Activated CD4-positive, alpha-beta T cell treated with anti-CD3 and anti-CD28 coated beads, Interleukin-2, amount 10 ng/mL, durations not matched to agents 7 days and 5 days (primary cell): ENCODE measurements at regions not wholly inside any gene's neighbourhood (a gene's known extent, or its start where the extent isn't known, plus 50 kb on each side); places are given as distances from the start of the nearest gene placed in this dataset.
"Not testable (repeated sequence)": the region's sequence is repeated elsewhere in the genome, so short reads cannot be mapped to it uniquely, and the experiment has no call there.

Experiments
- CTCF ChIA-PET: fragments of 350-600 bp; sonication (Branson Sonifier 250); formaldehyde crosslinking; loops from one replicate; lab custom pipeline; 2021; ENCODE audit warnings: antibody characterized with exemption; lab: Charles Lee
- POLR2A ChIA-PET: fragments of 350-600 bp; sonication (Branson Sonifier 250); formaldehyde crosslinking; loops from one replicate; lab custom pipeline; 2021; ENCODE audit warnings: antibody characterized with exemption; lab: Charles Lee
- DNase-seq: peaks from one replicate; pipeline ENCODE4 v3.0.0-alpha.2; 2020
- H3K27ac Mint-ChIP-seq: one replicate; pipeline ENCODE4 v1.8.0; 2021; ENCODE audit warnings: mild to moderate bottlenecking, moderate library complexity, mixed read lengths
- H3K27me3 Mint-ChIP-seq: one replicate; pipeline ENCODE4 v1.8.0; 2021; ENCODE audit warnings: mixed read lengths
- H3K36me3 Mint-ChIP-seq: one replicate; pipeline ENCODE4 v1.8.0; 2021; ENCODE audit warnings: low read depth, mixed read lengths
- H3K4me1 Mint-ChIP-seq: one replicate; pipeline ENCODE4 v1.8.0; 2021; ENCODE audit warnings: mixed read lengths
- H3K4me3 Mint-ChIP-seq: one replicate; pipeline ENCODE4 v1.8.0; 2021; ENCODE audit warnings: mild to moderate bottlenecking, moderate library complexity, mixed read lengths
- H3K9me3 Mint-ChIP-seq: one replicate; pipeline ENCODE4 v1.8.0; 2021; ENCODE audit warnings: mixed read lengths

DNA sequence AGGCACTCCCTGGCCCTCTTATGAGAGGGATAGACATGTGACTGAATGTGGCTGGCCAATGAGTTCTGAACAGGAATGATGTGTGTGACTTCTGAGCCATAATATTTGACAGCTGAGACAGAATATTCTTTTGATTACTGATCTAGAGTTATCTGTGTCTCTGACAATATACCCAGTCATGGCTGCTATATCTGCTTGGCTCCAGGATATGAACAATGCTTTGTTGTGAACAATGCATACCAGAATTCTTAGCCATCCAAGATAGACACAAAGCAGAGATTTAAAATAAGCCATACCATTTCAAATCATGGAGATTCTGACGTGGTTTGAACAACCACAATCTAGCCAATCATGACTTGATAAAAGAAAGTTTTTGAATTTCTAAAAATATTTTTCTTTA is 840.3 kb upstream of the SEMA6A start:
- ChIA-PET CTCF (no interaction called here), POLR2A (no interaction called here)
- no peak for DNase-seq
- no peaks in the 10 kb centered on the region for H3K27me3 Mint-ChIP-seq
- H3K36me3 Mint-ChIP-seq = no peaks in the 10 kb centered on the region
- peaks cover 1% of the 10 kb centered on the region for H3K9me3 Mint-ChIP-seq
- no peaks in the 10 kb centered on the region for H3K4me1 Mint-ChIP-seq
- H3K27ac Mint-ChIP-seq = no peak overlapping the region
- no peak overlapping the region for H3K4me3 Mint-ChIP-seq

DNA sequence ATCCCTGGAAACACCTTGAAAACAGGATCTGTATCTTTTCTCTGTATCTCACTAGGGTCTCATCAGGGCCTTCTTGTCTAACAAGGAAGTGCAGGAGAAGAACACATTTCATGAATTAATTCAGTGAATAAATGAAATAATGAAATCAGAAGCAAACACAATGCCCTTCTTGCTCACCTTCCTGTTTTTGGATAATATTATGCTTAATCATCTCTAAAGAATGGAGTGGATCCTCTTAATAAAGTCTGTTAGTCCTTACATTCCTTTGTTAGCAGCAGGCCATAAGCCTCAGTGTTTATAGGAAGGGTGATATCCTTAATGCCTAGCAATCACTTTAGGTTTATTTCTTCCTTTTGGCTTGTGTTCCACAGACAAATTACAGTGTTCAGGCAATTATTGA is 837.1 kb upstream of the SEMA6A start:
- CTCF ChIA-PET = no interaction called here
- peaks cover 4% of the 10 kb centered on the region for H3K9me3 Mint-ChIP-seq
- no peaks in the 10 kb centered on the region for H3K36me3 Mint-ChIP-seq
- no peak overlapping the region for H3K4me3 Mint-ChIP-seq
- H3K27ac Mint-ChIP-seq = no peak overlapping the region
- no peaks in the 10 kb centered on the region for H3K4me1 Mint-ChIP-seq
- POLR2A ChIA-PET = no interaction called here
- no peak for DNase-seq
- H3K27me3 Mint-ChIP-seq = no peaks in the 10 kb centered on the region

DNA sequence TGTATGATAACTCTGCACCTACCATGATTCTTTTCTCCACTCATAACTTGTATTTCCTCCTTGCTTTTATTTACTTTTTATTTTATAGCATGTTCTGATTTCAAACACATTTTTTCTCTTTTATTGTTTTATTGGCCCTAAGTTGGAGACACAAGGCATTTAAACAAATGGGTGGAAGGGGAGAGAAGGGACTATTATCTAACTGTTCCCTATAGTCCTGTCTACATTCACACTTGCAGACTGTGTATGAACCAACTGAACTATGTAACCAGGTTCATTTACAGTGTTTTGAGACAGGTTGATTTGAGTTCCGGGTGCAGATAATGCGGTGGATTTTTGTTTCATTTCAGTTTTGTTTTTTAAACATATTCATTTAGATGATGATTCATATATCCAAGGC is 830.6 kb upstream of the SEMA6A start:
- Mint-ChIP-seq H3K27ac (no peak overlapping the region), H3K4me1 (no peaks in the 10 kb centered on the region), H3K36me3 (no peaks in the 10 kb centered on the region), H3K9me3 (peaks cover 3% of the 10 kb centered on the region), H3K27me3 (no peaks in the 10 kb centered on the region), H3K4me3 (no peak overlapping the region)
- CTCF ChIA-PET = no interaction called here
- no peak for DNase-seq
- POLR2A ChIA-PET = no interaction called here

DNA sequence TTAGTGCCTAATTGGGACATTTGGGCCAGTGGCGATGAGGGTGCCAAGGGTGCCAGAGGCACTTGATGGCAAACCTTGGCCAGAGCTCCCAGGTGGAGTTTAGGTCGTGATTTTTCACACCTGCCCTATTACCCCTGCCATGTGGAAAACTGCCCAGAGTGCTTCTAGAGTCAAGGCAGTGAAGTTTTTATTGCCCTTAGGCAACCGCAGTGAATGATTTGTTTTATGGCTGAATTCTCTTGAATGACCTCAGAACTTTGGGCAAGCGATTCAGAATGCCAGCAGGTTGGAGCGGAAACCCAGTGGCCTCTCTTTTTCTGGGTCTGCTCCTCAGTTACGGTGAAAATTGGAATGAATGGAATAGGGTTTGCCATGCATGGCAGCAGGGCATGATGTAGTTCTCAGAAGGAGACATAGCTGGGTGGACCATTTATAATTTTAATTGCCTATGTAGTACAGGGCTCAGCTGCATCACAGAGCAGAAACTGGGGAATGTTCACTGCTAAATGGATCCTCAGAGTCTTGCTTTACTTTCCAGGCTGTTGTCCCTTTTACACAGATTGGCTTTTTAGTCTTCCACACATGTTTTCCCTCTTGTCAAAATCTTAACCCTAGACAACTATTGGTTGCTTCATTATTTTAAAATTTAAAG is 820.0 kb upstream of the SEMA6A start:
- Mint-ChIP-seq H3K4me3 (no peak overlapping the region), H3K27me3 (no peaks in the 10 kb centered on the region), H3K4me1 (no peaks in the 10 kb centered on the region), H3K9me3 (no peaks in the 10 kb centered on the region), H3K36me3 (no peaks in the 10 kb centered on the region), H3K27ac (no peak overlapping the region)
- ChIA-PET CTCF (no interaction called here), POLR2A (no interaction called here)
- DNase-seq = no peak

DNA sequence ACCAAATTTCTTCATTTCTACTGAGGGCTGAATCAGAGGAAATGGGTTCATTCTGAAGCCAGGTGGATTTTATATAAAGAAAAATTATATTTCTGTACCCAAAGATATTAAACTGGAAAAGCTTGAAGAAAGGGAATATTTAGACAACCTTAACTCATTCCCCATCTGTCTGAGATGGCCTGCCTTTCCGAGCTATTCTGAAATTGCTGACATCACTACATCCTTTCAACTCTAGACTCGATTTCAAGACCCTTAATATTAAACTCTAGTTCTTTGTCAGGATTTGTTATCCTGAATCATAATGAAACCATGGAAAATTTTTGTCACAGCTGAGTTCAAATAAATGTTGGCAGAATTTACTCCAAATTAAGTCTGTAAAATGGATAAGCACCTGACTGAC is 818.5 kb upstream of the SEMA6A start:
- Mint-ChIP-seq H3K4me3 (no peak overlapping the region), H3K4me1 (no peaks in the 10 kb centered on the region), H3K27ac (no peak overlapping the region), H3K9me3 (no peaks in the 10 kb centered on the region), H3K36me3 (no peaks in the 10 kb centered on the region), H3K27me3 (no peaks in the 10 kb centered on the region)
- DNase-seq = no peak
- CTCF ChIA-PET = no interaction called here
- POLR2A ChIA-PET = no interaction called here

DNA sequence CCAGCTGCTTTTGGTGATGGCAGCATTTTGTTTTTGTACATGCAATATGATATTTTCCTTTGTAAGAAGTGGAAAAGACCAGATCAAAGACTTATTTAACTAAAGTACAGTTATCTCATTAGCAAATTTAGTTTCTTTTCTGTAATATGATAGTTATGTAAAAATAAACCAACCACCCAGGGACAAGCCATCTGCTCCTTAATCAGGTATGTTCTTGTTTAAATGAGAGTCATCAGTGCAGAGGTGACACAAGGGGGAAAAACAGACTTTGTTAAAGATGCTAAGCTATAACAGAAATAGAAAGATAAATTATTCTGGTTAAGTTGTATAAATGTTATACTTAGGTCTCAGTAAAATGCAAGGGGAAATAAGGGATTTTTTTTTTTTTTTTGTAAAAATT is 805.7 kb upstream of the SEMA6A start:
- Mint-ChIP-seq H3K4me3 (no peak overlapping the region), H3K4me1 (no peaks in the 10 kb centered on the region), H3K36me3 (no peaks in the 10 kb centered on the region), H3K9me3 (no peaks in the 10 kb centered on the region), H3K27ac (no peak overlapping the region), H3K27me3 (no peaks in the 10 kb centered on the region)
- DNase-seq = no peak
- ChIA-PET POLR2A (no interaction called here), CTCF (interaction anchor here (1.2 kb wide), 1 partner anchor 627 kb away, joined by 3 read pairs; no protein-coding TSS in a partner anchor)

DNA sequence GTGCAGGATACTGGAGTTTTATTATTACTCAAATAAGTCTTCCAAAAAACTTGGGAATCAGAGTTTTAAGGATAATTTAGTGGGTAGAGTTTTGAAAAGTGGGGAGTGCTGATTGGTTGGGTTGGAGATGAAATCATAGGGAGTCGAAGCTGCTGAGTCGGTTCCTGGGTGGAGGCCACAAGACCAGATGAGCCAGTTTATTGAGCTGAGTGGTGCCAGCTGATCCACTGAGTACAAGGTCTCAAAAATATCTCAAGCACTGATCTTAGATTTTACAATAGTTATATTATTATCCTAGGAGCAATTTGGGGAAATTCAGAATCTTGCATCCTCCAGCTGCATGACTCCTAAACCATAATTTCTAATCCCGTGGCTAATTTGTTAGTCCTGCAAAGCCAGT is 804.9 kb upstream of the SEMA6A start:
- no peaks in the 10 kb centered on the region for H3K4me1 Mint-ChIP-seq
- H3K36me3 Mint-ChIP-seq = no peaks in the 10 kb centered on the region
- H3K27ac Mint-ChIP-seq = no peak overlapping the region
- no peak overlapping the region for H3K4me3 Mint-ChIP-seq
- POLR2A ChIA-PET = no interaction called here
- no peaks in the 10 kb centered on the region for H3K9me3 Mint-ChIP-seq
- no peaks in the 10 kb centered on the region for H3K27me3 Mint-ChIP-seq
- CTCF ChIA-PET = interaction anchor here (1.2 kb wide), 1 partner anchor 628 kb away, joined by 3 read pairs; no protein-coding TSS in a partner anchor
- DNase-seq = no peak

DNA sequence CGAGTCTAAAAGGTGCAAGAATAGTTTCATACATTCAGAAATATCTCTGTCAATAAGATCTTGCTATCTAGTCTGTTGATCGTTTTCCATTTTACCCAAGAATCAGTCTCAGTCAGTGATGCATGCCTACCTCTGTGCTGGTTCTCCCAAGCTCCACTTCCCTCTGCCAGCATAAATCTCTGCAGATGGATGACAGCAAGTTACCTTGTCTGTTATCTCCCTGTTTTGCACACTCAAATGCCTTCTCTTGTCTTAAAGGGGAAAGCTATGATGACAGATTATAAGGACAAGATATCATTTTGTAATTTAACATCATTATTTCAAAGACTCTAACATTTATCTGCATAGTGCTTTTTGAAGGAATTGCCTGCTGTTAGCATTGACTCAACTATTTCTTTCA is 802.1 kb upstream of the SEMA6A start:
- Mint-ChIP-seq H3K27ac (no peak overlapping the region), H3K36me3 (no peaks in the 10 kb centered on the region), H3K4me3 (no peak overlapping the region), H3K9me3 (no peaks in the 10 kb centered on the region), H3K4me1 (no peaks in the 10 kb centered on the region), H3K27me3 (no peaks in the 10 kb centered on the region)
- ChIA-PET POLR2A (no interaction called here), CTCF (no interaction called here)
- DNase-seq = no peak

DNA sequence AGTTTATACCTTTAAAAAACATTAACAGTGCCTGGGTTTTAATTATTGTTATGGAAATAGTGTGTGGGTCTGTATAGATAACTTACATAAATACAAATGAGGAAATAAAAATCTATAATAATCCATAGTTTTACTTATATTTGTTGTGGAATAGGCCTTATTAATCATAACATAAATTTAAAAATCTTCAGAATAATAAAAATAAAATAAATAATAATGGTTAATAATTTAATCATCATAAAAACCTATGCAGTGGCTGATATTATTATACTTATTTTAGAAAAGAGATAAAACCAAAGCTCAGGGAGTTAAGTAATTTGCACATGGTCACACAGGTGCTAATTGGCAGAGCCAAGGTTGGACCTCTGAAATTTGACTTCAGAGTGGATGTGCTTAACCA is 785.3 kb upstream of the SEMA6A start:
- CTCF ChIA-PET = no interaction called here
- H3K27ac Mint-ChIP-seq = no peak overlapping the region
- no peaks in the 10 kb centered on the region for H3K4me1 Mint-ChIP-seq
- no peaks in the 10 kb centered on the region for H3K27me3 Mint-ChIP-seq
- no peak overlapping the region for H3K4me3 Mint-ChIP-seq
- POLR2A ChIA-PET = no interaction called here
- no peak for DNase-seq
- H3K9me3 Mint-ChIP-seq = no peaks in the 10 kb centered on the region
- no peaks in the 10 kb centered on the region for H3K36me3 Mint-ChIP-seq

DNA sequence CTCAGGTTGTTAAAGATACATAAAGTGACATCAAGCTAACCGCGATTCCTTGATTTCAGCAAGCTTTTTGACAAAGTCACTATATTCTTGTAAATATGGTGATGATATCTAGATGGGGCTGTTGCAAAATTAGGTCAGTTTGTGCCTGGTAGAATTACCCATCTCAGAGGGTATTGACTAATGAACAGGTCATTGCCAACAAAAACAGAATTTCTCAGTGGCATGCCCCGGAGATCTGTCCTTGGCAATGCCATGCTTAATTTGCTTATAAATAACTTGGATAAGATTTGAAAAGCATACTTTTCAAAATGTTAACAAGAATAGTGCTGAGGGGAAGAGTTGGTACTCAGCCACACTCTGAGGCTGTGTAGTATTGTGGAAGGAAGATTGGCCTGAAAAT is 783.3 kb upstream of the SEMA6A start:
- H3K27ac Mint-ChIP-seq = no peak overlapping the region
- no peaks in the 10 kb centered on the region for H3K36me3 Mint-ChIP-seq
- H3K27me3 Mint-ChIP-seq = no peaks in the 10 kb centered on the region
- DNase-seq = no peak
- H3K9me3 Mint-ChIP-seq = no peaks in the 10 kb centered on the region
- CTCF ChIA-PET = no interaction called here
- H3K4me1 Mint-ChIP-seq = no peaks in the 10 kb centered on the region
- no peak overlapping the region for H3K4me3 Mint-ChIP-seq
- POLR2A ChIA-PET = no interaction called here

DNA sequence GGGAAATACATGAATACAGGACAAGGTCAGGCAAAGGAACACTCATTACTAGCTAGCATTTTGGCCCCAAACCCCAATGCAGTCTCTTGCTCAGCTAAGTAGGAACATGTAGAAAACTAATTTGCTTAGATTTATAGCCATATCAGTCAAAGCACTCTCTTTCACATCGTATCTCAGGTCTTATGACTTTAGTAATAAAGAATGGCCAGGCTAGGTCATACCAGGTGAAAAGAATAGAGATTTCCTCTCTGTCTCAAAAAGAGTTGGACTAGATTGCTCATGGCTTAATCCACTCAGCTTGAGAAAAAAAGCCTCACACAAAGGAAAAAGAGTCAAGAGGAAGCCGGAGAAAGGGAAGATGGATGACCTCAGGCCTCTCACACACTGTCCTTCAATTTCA is 772.7 kb upstream of the SEMA6A start:
- no peaks in the 10 kb centered on the region for H3K27me3 Mint-ChIP-seq
- DNase-seq = no peak
- H3K4me3 Mint-ChIP-seq = no peak overlapping the region
- H3K36me3 Mint-ChIP-seq = no peaks in the 10 kb centered on the region
- ChIA-PET POLR2A (no interaction called here), CTCF (no interaction called here)
- no peak overlapping the region for H3K27ac Mint-ChIP-seq
- no peaks in the 10 kb centered on the region for H3K4me1 Mint-ChIP-seq
- peaks cover 2% of the 10 kb centered on the region for H3K9me3 Mint-ChIP-seq

DNA sequence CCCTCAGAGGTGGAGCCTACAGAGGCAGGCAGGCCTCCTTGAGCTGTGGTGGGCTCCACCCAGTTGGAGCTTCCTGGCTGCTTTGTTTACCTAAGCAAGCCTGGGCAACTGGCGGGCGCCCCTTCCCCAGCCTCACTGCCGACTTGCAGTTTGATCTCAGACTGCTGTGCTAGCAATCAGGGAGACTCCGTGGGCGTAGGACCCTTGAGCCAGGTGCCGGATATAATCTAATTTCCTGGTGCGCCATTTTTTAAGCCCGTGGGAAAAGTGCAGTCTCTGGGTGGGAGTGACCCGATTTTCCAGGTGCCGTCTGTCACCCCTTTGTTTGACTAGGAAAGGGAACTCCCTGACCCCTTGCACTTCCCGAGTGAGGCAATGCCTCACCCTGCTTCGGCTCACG is 769.1 kb upstream of the SEMA6A start:
- H3K27me3 Mint-ChIP-seq, POLR2A ChIA-PET, H3K4me3 Mint-ChIP-seq, H3K9me3 Mint-ChIP-seq, H3K4me1 Mint-ChIP-seq, H3K27ac Mint-ChIP-seq, CTCF ChIA-PET, DNase-seq, H3K36me3 Mint-ChIP-seq: not testable (repeated sequence)

DNA sequence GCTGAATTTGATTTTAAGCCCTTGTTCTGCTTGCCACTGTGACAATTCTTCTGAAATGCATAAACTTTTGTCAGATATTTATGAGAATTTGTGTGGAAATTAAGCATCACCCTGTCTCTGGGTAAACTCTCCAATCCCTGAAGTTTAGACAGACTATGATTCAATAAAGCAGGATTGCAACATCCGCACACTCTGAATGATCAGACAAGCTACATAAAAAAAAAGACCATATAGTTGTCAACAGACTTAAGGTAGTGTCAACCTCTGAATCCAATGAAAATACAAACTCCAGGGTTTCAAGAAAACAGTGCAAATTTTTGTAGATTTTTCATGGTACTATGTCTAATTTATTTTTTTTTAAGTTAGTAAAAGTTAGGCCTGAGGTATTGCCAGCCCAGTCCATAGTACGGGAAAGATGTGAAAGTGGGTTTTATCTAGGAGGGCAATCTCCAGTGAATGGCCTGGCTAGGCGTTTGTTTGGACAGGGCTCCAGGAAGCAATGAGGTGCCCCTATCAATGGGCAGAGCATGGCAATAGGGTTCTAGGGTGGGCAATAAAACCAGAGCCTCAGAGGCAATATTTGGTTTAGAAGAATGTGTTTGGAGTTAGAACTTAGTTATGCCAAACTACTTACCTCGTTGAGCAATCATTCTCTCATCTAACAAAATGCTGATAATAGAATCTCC is 762.6 kb upstream of the SEMA6A start:
- POLR2A ChIA-PET = no interaction called here
- no peaks in the 10 kb centered on the region for H3K36me3 Mint-ChIP-seq
- H3K4me1 Mint-ChIP-seq = no peaks in the 10 kb centered on the region
- no peak for DNase-seq
- no peaks in the 10 kb centered on the region for H3K27me3 Mint-ChIP-seq
- no peaks in the 10 kb centered on the region for H3K9me3 Mint-ChIP-seq
- CTCF ChIA-PET = no interaction called here
- no peak overlapping the region for H3K4me3 Mint-ChIP-seq
- H3K27ac Mint-ChIP-seq = no peak overlapping the region

DNA sequence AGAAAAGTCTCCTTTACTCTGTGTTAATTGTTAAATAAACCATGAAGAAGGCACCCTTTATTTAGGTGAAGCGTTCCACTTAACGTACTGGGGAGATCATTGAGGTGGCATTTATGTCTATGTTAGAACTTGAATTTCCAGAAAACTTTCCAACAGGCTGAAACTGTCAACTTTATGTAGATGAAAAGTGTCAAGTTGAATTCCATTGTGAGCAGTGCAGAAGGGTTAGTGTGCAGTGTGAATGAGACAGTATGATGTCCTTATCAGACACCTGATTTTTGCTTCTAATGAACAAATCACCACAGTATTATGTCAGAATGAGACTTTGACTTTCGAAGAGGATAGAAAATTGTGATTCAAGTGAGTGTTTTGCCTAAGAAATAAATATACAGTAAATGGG is 761.6 kb upstream of the SEMA6A start:
- Mint-ChIP-seq H3K4me1 (no peaks in the 10 kb centered on the region), H3K27ac (no peak overlapping the region), H3K27me3 (no peaks in the 10 kb centered on the region), H3K9me3 (no peaks in the 10 kb centered on the region), H3K4me3 (no peak overlapping the region), H3K36me3 (no peaks in the 10 kb centered on the region)
- ChIA-PET POLR2A (no interaction called here), CTCF (no interaction called here)
- no peak for DNase-seq
